ENCODE measurements at regions not wholly inside any gene's neighbourhood (a gene's known extent, or its start where the extent isn't known, plus 50 kb on each side); places are given as distances from the start of the nearest gene placed in this dataset.
A peak's percentile ranks its signal among the peaks of the same experiment; 100 is the strongest.

GRCh38 chr6:22467645-22468044 is 101.7 kb upstream of the HDGFL1 start:
- DNase-seq: no peak

GRCh38 chr6:22468256-22468965 is 101.0 kb upstream of the HDGFL1 start:
- no peak for DNase-seq

GRCh38 chr6:22470454-22471131 is 98.8 kb upstream of the HDGFL1 start:
- DNase-seq: no peak

GRCh38 chr6:22471132-22471690 is 98.2 kb upstream of the HDGFL1 start:
- peak; percentile 75 for DNase-seq

GRCh38 chr6:22471746-22472145 is 97.6 kb upstream of the HDGFL1 start:
- no peak for DNase-seq

- no peak for DNase-seq
Measured at GRCh38 chr6:22473991-22474682, 95.2 kb upstream of the HDGFL1 start.

- no peak for DNase-seq
Measured at GRCh38 chr6:22476811-22477390, 92.5 kb upstream of the HDGFL1 start.

GRCh38 chr6:22497276-22497675 is 72.1 kb upstream of the HDGFL1 start:
- DNase-seq: no peak

GRCh38 chr6:22499815-22500214 is 69.6 kb upstream of the HDGFL1 start:
- DNase-seq: no peak

- no peak for DNase-seq
Measured at GRCh38 chr6:22506496-22506895, 62.9 kb upstream of the HDGFL1 start.

GRCh38 chr6:22512686-22513427 is 56.5 kb upstream of the HDGFL1 start:
- no peak for DNase-seq

GRCh38 chr6:22513667-22514066 is 55.7 kb upstream of the HDGFL1 start:
- no peak for DNase-seq

- no peak for DNase-seq
Measured at GRCh38 chr6:22519237-22519636, 50.1 kb upstream of the HDGFL1 start.
